Astrocyte (in vitro differentiated cells and primary cell): ENCODE measurements at regions not wholly inside any gene's neighbourhood (a gene's known extent, or its start where the extent isn't known, plus 50 kb on each side); places are given as distances from the start of the nearest gene placed in this dataset.

ENCODE experiments used
- EZH2 ChIP-seq: IDR thresholded peaks from 2 replicates; pipeline ENCODE4 v1.6.1; 2012; ENCODE audit warnings: mild to moderate bottlenecking, low read length, inconsistent platforms; ENCODE audit not compliant: insufficient read depth
- TF ChIP-seq, protein P1 (sequence below): IDR thresholded peaks from 2 replicates; pipeline ENCODE4 v1.5.1; 2011; ENCODE audit warnings: low read depth, mild to moderate bottlenecking, inconsistent platforms, low read length, moderate library complexity; ENCODE audit not compliant: insufficient read depth

DNA sequence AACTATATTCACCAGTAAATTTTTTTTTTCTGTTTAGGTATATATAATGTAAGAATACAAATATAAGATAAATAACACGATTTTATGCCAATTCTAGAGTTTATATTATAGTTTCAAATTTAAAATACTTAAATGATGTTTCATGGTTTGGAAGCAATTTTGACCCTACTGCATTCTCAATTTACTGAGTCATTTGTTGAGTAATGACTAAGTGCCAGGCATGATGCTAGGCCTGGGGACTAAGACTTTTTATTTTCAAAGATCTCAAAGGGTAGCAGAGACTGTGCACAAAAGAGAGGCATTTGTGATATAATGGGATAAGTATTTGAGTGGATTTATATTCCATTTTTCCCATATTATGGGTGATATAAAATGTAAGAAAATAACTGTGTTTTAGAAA is 78.9 kb upstream of the SMIM30 start:
- TF ChIP-seq, protein P1, sequence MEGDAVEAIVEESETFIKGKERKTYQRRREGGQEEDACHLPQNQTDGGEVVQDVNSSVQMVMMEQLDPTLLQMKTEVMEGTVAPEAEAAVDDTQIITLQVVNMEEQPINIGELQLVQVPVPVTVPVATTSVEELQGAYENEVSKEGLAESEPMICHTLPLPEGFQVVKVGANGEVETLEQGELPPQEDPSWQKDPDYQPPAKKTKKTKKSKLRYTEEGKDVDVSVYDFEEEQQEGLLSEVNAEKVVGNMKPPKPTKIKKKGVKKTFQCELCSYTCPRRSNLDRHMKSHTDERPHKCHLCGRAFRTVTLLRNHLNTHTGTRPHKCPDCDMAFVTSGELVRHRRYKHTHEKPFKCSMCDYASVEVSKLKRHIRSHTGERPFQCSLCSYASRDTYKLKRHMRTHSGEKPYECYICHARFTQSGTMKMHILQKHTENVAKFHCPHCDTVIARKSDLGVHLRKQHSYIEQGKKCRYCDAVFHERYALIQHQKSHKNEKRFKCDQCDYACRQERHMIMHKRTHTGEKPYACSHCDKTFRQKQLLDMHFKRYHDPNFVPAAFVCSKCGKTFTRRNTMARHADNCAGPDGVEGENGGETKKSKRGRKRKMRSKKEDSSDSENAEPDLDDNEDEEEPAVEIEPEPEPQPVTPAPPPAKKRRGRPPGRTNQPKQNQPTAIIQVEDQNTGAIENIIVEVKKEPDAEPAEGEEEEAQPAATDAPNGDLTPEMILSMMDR: no peak
- no peak for TF ChIP-seq EZH2
